Coronary artery (tissue), 2 donors: ENCODE measurements at regions not wholly inside any gene's neighbourhood (a gene's known extent, or its start where the extent isn't known, plus 50 kb on each side); places are given as distances from the start of the nearest gene placed in this dataset.

Experiments used
- DNase-seq: peaks from one replicate; pipeline ENCODE4 v3.0.0-alpha.2; 2017; ENCODE audit warnings: low spot score
- H3K27ac ChIP-seq, 2 donors: fragments of 200-600 bp; sonication (generic); one replicate each; pipeline ENCODE4 v1.5.1; 2016 to 2019
- H3K4me3 ChIP-seq: fragments of 200-600 bp; sonication (generic); 2 replicates; pipeline ENCODE4 v1.5.1; 2016; ENCODE audit warnings: mild to moderate bottlenecking, moderate library complexity
- TF ChIP-seq, protein P1 (sequence below): fragments of 200-600 bp; sonication (generic); IDR thresholded peaks from one replicate; pipeline ENCODE4 v1.5.1; 2019; ENCODE audit warnings: antibody characterized with exemption

GRCh38 chr4:136768925-136769275 is 763.4 kb downstream of the PCDH18 start:
- DNase-seq = no peak
- TF ChIP-seq, protein P1, sequence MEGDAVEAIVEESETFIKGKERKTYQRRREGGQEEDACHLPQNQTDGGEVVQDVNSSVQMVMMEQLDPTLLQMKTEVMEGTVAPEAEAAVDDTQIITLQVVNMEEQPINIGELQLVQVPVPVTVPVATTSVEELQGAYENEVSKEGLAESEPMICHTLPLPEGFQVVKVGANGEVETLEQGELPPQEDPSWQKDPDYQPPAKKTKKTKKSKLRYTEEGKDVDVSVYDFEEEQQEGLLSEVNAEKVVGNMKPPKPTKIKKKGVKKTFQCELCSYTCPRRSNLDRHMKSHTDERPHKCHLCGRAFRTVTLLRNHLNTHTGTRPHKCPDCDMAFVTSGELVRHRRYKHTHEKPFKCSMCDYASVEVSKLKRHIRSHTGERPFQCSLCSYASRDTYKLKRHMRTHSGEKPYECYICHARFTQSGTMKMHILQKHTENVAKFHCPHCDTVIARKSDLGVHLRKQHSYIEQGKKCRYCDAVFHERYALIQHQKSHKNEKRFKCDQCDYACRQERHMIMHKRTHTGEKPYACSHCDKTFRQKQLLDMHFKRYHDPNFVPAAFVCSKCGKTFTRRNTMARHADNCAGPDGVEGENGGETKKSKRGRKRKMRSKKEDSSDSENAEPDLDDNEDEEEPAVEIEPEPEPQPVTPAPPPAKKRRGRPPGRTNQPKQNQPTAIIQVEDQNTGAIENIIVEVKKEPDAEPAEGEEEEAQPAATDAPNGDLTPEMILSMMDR = no peak
- no peak overlapping the region for H3K4me3 ChIP-seq

DNA sequence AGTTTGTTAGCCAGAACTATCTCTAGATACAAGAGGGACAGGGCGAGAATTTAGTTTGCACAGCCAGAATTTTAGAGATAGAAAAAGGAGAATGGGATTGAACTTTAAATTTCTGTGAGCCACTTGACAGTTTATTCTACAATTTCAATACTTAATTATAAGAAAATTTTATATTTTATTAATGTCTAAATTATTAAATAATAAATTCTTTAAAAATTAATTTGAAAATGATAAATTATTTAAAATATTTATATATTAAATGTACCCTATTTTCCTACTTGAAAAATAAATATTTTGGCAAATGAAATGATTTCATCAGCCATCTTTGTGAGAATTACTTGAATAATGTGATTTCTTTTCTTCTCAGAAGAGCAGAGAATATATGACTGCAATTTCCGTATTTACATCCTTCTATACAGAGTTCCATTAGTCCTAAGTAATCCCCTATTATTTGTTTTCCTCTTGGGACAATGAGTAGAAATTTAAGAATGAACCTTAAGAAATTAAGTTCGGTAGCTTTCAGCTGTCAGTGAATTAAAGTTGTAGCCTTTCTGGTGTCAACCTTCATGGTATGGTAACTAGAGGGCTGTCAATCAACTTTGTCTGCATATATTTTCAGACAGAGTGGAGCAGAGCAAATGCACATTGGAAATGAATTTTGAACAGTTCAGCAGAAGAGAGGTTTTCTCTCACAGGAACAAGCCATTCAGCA is 763.9 kb downstream of the PCDH18 start:
- DNase-seq = no peak
- TF ChIP-seq, protein P1 = no peak
- H3K27ac ChIP-seq = no peak overlapping the region
- H3K4me3 ChIP-seq = no peak overlapping the region

More at GRCh38 chr4:136768925-136769275, 763.4 kb downstream of the PCDH18 start:
- H3K27ac ChIP-seq = no peak overlapping the region

- H3K27ac ChIP-seq = no peak overlapping the region
- H3K4me3 ChIP-seq = no peak overlapping the region
- TF ChIP-seq, protein P1 = no peak
- DNase-seq = no peak
Observed at GRCh38 chr4:136763919-136764318, 768.4 kb downstream of the PCDH18 start.

DNA sequence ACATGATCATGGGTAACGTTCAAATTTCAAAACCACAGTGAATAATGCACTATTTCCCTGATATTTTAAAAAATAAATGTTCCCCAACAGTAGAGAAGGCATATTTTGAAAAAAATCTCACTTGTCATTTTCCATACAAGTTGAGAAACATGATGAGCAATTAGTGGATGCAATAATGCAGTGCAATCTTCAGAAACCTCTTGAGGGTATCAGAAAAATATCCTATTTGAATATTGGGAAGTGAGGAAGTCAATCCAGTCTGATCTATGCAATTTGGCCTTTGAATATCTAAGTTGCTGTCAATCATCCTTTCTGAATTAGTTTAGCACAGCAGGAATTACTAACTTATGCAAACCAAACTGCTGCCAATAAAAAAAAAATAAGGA is 776.8 kb downstream of the PCDH18 start:
- no peak for DNase-seq
- no peak overlapping the region for H3K27ac ChIP-seq
- no peak overlapping the region for H3K4me3 ChIP-seq
- TF ChIP-seq, protein P1 = no peak

DNA sequence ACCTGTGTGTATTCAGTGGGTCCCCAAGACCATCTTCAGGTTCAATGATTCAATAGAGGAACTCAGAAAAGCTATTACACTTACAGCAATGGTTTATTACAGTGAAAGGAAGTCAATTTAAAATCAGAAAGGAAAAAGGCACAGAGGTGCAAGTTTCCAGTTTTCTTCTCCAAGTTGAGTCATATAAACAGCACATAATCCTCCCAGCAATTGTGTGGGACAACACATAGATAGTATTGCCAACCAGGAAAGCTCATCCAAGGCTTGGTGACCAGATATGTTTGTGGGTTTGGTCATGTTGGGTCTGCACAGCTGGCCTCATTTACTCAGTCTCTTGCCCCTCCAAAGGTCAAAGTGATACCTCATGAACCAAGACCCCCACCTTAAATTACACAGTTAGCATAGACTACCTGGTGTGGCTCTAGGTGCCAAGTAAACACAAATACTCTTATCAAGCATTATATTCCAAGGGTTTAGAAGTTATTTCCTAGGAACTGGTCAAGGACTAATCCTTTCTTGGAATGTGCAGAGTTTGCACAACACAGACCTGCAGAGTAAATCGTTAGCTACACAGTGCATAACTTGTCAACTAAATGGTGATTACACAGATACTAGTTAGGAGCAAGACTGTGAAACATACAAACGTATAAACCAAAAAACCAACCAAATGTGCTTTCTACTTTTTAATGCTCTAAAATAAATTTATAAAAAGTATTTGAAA is 777.3 kb downstream of the PCDH18 start:
- TF ChIP-seq, protein P1 = no peak
- Histone ChIP-seq H3K27ac (no peak overlapping the region), H3K4me3 (no peak overlapping the region)
- no peak for DNase-seq

DNA sequence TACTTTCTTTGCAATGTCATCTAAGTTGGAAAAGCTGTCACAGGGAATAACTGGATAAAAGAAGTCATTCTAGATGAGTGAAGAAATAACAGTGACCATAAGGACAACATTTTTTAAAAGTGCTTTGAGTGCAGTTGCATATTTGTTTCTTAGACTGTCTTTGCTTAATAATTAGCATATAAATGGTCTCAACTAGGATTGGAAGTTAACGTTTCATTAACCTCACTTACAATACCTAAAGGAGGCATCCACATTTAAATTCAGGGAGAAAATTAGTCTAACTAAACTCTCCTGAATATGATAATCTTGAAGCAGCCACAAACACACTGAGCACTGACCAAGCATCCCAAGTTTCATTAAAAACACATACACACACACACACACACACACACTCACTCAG is 780.7 kb downstream of the PCDH18 start:
- Histone ChIP-seq H3K27ac (no peak overlapping the region), H3K4me3 (no peak overlapping the region)
- TF ChIP-seq, protein P1 = no peak
- DNase-seq = no peak

- no peak for DNase-seq
- TF ChIP-seq, protein P1 = no peak
- no peak overlapping the region for H3K27ac ChIP-seq
- no peak overlapping the region for H3K4me3 ChIP-seq
Observed at GRCh38 chr4:136750897-136751296, 781.4 kb downstream of the PCDH18 start.
